ENCODE measurements at regions not wholly inside any gene's neighbourhood (a gene's known extent, or its start where the extent isn't known, plus 50 kb on each side); places are given as distances from the start of the nearest gene placed in this dataset.

- no peaks in the 10 kb centered on the region for H3K27me3 ChIP-seq (ENCODE audit: control insufficient read depth in 2 of 2, insufficient read depth in 1 of 2, low read length in 1 of 2)
- DNase-seq (ENCODE audit: low read depth in 6 of 9, low spot score in 9 of 9): no peak
Measured at GRCh38 chr20:19922716-19923115, 94.4 kb upstream of the NAA20 start.

GRCh38 chr20:19923762-19924161 is 93.4 kb upstream of the NAA20 start:
- no peak overlapping the region for H3K4me3 ChIP-seq (ENCODE audit: low read length in 2 of 2)
- 64% methylated on average over 3 of the region's 3 CpGs for whole genome bisulfite sequencing
- H3K9me3 ChIP-seq (ENCODE audit: control insufficient read depth in 2 of 2, insufficient read depth in 1 of 2, low read length in 1 of 2): no peaks in the 10 kb centered on the region
- DNase-seq (ENCODE audit: low read depth in 6 of 9, low spot score in 9 of 9): no peak
- H3K27ac ChIP-seq (ENCODE audit: low read depth in 1 of 2, low read length in 1 of 2): no peak overlapping the region
- no peaks in the 10 kb centered on the region for H3K27me3 ChIP-seq (ENCODE audit: control insufficient read depth in 2 of 2, insufficient read depth in 1 of 2, low read length in 1 of 2)
- H3K36me3 ChIP-seq (ENCODE audit: control insufficient read depth in 2 of 2, insufficient read depth in 2 of 2, low read length in 1 of 2): no peaks in the 10 kb centered on the region
- H3K4me1 ChIP-seq (ENCODE audit: control insufficient read depth in 2 of 2, insufficient read depth in 2 of 2, low read length in 2 of 2): peaks cover 0 to 4% of the 10 kb centered on the region in 2 donors

More at GRCh38 chr20:19922716-19923115, 94.4 kb upstream of the NAA20 start:
- no peaks in the 10 kb centered on the region for H3K36me3 ChIP-seq (ENCODE audit: control insufficient read depth in 2 of 2, insufficient read depth in 2 of 2, low read length in 1 of 2)
- H3K9me3 ChIP-seq (ENCODE audit: control insufficient read depth in 2 of 2, insufficient read depth in 1 of 2, low read length in 1 of 2): no peaks in the 10 kb centered on the region
- H3K4me1 ChIP-seq (ENCODE audit: control insufficient read depth in 2 of 2, insufficient read depth in 2 of 2, low read length in 2 of 2): no peaks in the 10 kb centered on the region
- WGBS: 93% methylated on average over 7 of the region's 7 CpGs
- no peak overlapping the region for H3K4me3 ChIP-seq (ENCODE audit: low read length in 2 of 2)
- H3K27ac ChIP-seq (ENCODE audit: low read depth in 1 of 2, low read length in 1 of 2): no peak overlapping the region

- DNase-seq (ENCODE audit: low read depth in 6 of 9, low spot score in 9 of 9): no peak
- 72% methylated on average over 5 of the region's 5 CpGs for WGBS
- peaks cover 0 to 4% of the 10 kb centered on the region in 2 donors for H3K4me1 ChIP-seq (ENCODE audit: control insufficient read depth in 2 of 2, insufficient read depth in 2 of 2, low read length in 2 of 2)
- no peaks in the 10 kb centered on the region for H3K9me3 ChIP-seq (ENCODE audit: control insufficient read depth in 2 of 2, insufficient read depth in 1 of 2, low read length in 1 of 2)
- no peaks in the 10 kb centered on the region for H3K27me3 ChIP-seq (ENCODE audit: control insufficient read depth in 2 of 2, insufficient read depth in 1 of 2, low read length in 1 of 2)
- no peaks in the 10 kb centered on the region for H3K36me3 ChIP-seq (ENCODE audit: control insufficient read depth in 2 of 2, insufficient read depth in 2 of 2, low read length in 1 of 2)
- H3K4me3 ChIP-seq (ENCODE audit: low read length in 2 of 2): no peak overlapping the region
- H3K27ac ChIP-seq (ENCODE audit: low read depth in 1 of 2, low read length in 1 of 2): no peak overlapping the region
Measured at GRCh38 chr20:19924255-19924654, 92.9 kb upstream of the NAA20 start.

- peaks cover 0 to 4% of the 10 kb centered on the region in 2 donors for H3K4me1 ChIP-seq (ENCODE audit: control insufficient read depth in 2 of 2, insufficient read depth in 2 of 2, low read length in 2 of 2)
- 86% methylated on average over 4 of the region's 4 CpGs for WGBS
- no peak overlapping the region for H3K27ac ChIP-seq (ENCODE audit: low read depth in 1 of 2, low read length in 1 of 2)
Measured at GRCh38 chr20:19926591-19926990, 90.6 kb upstream of the NAA20 start.

GRCh38 chr20:19928328-19929011 is 88.7 kb upstream of the NAA20 start:
- no peaks in the 10 kb centered on the region for H3K36me3 ChIP-seq (ENCODE audit: control insufficient read depth in 2 of 2, insufficient read depth in 2 of 2, low read length in 1 of 2)
- WGBS: 93% methylated on average over 9 of the region's 9 CpGs
- no peaks in the 10 kb centered on the region for H3K27me3 ChIP-seq (ENCODE audit: control insufficient read depth in 2 of 2, insufficient read depth in 1 of 2, low read length in 1 of 2)
- peaks cover 0 to 4% of the 10 kb centered on the region in 2 donors for H3K4me1 ChIP-seq (ENCODE audit: control insufficient read depth in 2 of 2, insufficient read depth in 2 of 2, low read length in 2 of 2)
- H3K4me3 ChIP-seq (ENCODE audit: low read length in 2 of 2): no peak overlapping the region
- no peak overlapping the region for H3K27ac ChIP-seq (ENCODE audit: low read depth in 1 of 2, low read length in 1 of 2)
- H3K9me3 ChIP-seq (ENCODE audit: control insufficient read depth in 2 of 2, insufficient read depth in 1 of 2, low read length in 1 of 2): no peaks in the 10 kb centered on the region
- DNase-seq (ENCODE audit: low read depth in 6 of 9, low spot score in 9 of 9): no peak

More at GRCh38 chr20:19926591-19926990, 90.6 kb upstream of the NAA20 start:
- H3K36me3 ChIP-seq (ENCODE audit: control insufficient read depth in 2 of 2, insufficient read depth in 2 of 2, low read length in 1 of 2): no peaks in the 10 kb centered on the region
- no peak for DNase-seq (ENCODE audit: low read depth in 6 of 9, low spot score in 9 of 9)
- H3K9me3 ChIP-seq (ENCODE audit: control insufficient read depth in 2 of 2, insufficient read depth in 1 of 2, low read length in 1 of 2): no peaks in the 10 kb centered on the region
- H3K27me3 ChIP-seq (ENCODE audit: control insufficient read depth in 2 of 2, insufficient read depth in 1 of 2, low read length in 1 of 2): no peaks in the 10 kb centered on the region
- no peak overlapping the region for H3K4me3 ChIP-seq (ENCODE audit: low read length in 2 of 2)

GRCh38 chr20:19929012-19929360 is 88.2 kb upstream of the NAA20 start:
- Histone ChIP-seq H3K27me3 (ENCODE audit: control insufficient read depth in 2 of 2, insufficient read depth in 1 of 2, low read length in 1 of 2) (no peaks in the 10 kb centered on the region), H3K4me3 (ENCODE audit: low read length in 2 of 2) (no peak overlapping the region), H3K4me1 (ENCODE audit: control insufficient read depth in 2 of 2, insufficient read depth in 2 of 2, low read length in 2 of 2) (peaks cover 0 to 4% of the 10 kb centered on the region in 2 donors), H3K9me3 (ENCODE audit: control insufficient read depth in 2 of 2, insufficient read depth in 1 of 2, low read length in 1 of 2) (no peaks in the 10 kb centered on the region), H3K27ac (ENCODE audit: low read depth in 1 of 2, low read length in 1 of 2) (no peak overlapping the region), H3K36me3 (ENCODE audit: control insufficient read depth in 2 of 2, insufficient read depth in 2 of 2, low read length in 1 of 2) (no peaks in the 10 kb centered on the region)
- WGBS: 81% methylated on average over 1 of the region's 1 CpG
- no peak for DNase-seq (ENCODE audit: low read depth in 6 of 9, low spot score in 9 of 9)

GRCh38 chr20:19929481-19930145 is 87.5 kb upstream of the NAA20 start:
- no peaks in the 10 kb centered on the region for H3K36me3 ChIP-seq (ENCODE audit: control insufficient read depth in 2 of 2, insufficient read depth in 2 of 2, low read length in 1 of 2)
- H3K27me3 ChIP-seq (ENCODE audit: control insufficient read depth in 2 of 2, insufficient read depth in 1 of 2, low read length in 1 of 2): no peaks in the 10 kb centered on the region
- H3K4me3 ChIP-seq (ENCODE audit: low read length in 2 of 2): no peak overlapping the region
- 91% methylated on average over 7 of the region's 7 CpGs for WGBS
- peaks cover 0 to 8% of the 10 kb centered on the region in 2 donors for H3K4me1 ChIP-seq (ENCODE audit: control insufficient read depth in 2 of 2, insufficient read depth in 2 of 2, low read length in 2 of 2)
- H3K27ac ChIP-seq (ENCODE audit: low read depth in 1 of 2, low read length in 1 of 2): no peak overlapping the region
- H3K9me3 ChIP-seq (ENCODE audit: control insufficient read depth in 2 of 2, insufficient read depth in 1 of 2, low read length in 1 of 2): no peaks in the 10 kb centered on the region
- no peak for DNase-seq (ENCODE audit: low read depth in 6 of 9, low spot score in 9 of 9)

- no peaks in the 10 kb centered on the region for H3K36me3 ChIP-seq (ENCODE audit: control insufficient read depth in 2 of 2, insufficient read depth in 2 of 2, low read length in 1 of 2)
- peaks cover 0 to 13% of the 10 kb centered on the region in 2 donors for H3K4me1 ChIP-seq (ENCODE audit: control insufficient read depth in 2 of 2, insufficient read depth in 2 of 2, low read length in 2 of 2)
Measured at GRCh38 chr20:19930426-19930825, 86.7 kb upstream of the NAA20 start.

GRCh38 chr20:19932170-19932667 is 84.9 kb upstream of the NAA20 start:
- no peak for DNase-seq (ENCODE audit: low read depth in 6 of 9, low spot score in 9 of 9)
- peaks cover 0 to 8% of the 10 kb centered on the region in 2 donors for H3K27me3 ChIP-seq (ENCODE audit: control insufficient read depth in 2 of 2, insufficient read depth in 1 of 2, low read length in 1 of 2)
- peaks cover 0 to 18% of the 10 kb centered on the region in 2 donors for H3K4me1 ChIP-seq (ENCODE audit: control insufficient read depth in 2 of 2, insufficient read depth in 2 of 2, low read length in 2 of 2)
- no peak overlapping the region for H3K4me3 ChIP-seq (ENCODE audit: low read length in 2 of 2)
- no peaks in the 10 kb centered on the region for H3K9me3 ChIP-seq (ENCODE audit: control insufficient read depth in 2 of 2, insufficient read depth in 1 of 2, low read length in 1 of 2)
- no peaks in the 10 kb centered on the region for H3K36me3 ChIP-seq (ENCODE audit: control insufficient read depth in 2 of 2, insufficient read depth in 2 of 2, low read length in 1 of 2)
- WGBS: 64% methylated on average over 9 of the region's 9 CpGs
- H3K27ac ChIP-seq (ENCODE audit: low read depth in 1 of 2, low read length in 1 of 2): no peak overlapping the region

More at GRCh38 chr20:19930426-19930825, 86.7 kb upstream of the NAA20 start:
- H3K27ac ChIP-seq (ENCODE audit: low read depth in 1 of 2, low read length in 1 of 2): no peak overlapping the region
- 50% methylated on average over 5 of the region's 5 CpGs for WGBS
- no peaks in the 10 kb centered on the region for H3K27me3 ChIP-seq (ENCODE audit: control insufficient read depth in 2 of 2, insufficient read depth in 1 of 2, low read length in 1 of 2)
- H3K9me3 ChIP-seq (ENCODE audit: control insufficient read depth in 2 of 2, insufficient read depth in 1 of 2, low read length in 1 of 2): no peaks in the 10 kb centered on the region
- H3K4me3 ChIP-seq (ENCODE audit: low read length in 2 of 2): no peak overlapping the region
- DNase-seq (ENCODE audit: low read depth in 6 of 9, low spot score in 9 of 9): no peak

Measured in thymus (tissue), 11 donors.